ENCODE measurements at regions not wholly inside any gene's neighbourhood (a gene's known extent, or its start where the extent isn't known, plus 50 kb on each side); places are given as distances from the start of the nearest gene placed in this dataset.
A peak's percentile ranks its signal among the peaks of the same experiment; 100 is the strongest.

GRCh38 chr10:113345826-113346624 lies 206.8 kb upstream of the HABP2 start:
- WGBS, 2 donors: 75 to 76% methylated on average over 7 of the region's 7 CpGs
- TF ChIP-seq CTCF (IDR thresholded peaks at IDR 0.05): no peak
- no peak for TF ChIP-seq POLR2A (IDR thresholded peaks at IDR 0.05)
- intact Hi-C loops (cut with DNase I): no loop called here
- Histone ChIP-seq H3K27me3 (no peaks in the 10 kb centered on the region), H3K4me1 (peaks cover 5% of the 10 kb centered on the region in 2 donors), H3K4me3 (replicated peaks in 1 of 3) (no peak overlapping the region), H3K27ac (no peak overlapping the region), H3K9me3 (no peaks in the 10 kb centered on the region), H3K36me3 (no peaks in the 10 kb centered on the region)
- no peak for DNase-seq

GRCh38 chr10:113347508-113347907 lies 205.3 kb upstream of the HABP2 start:
- intact Hi-C loops (cut with DNase I): no loop called here
- no peak overlapping the region for H3K4me3 ChIP-seq (replicated peaks in 1 of 3)
- no peaks in the 10 kb centered on the region for H3K36me3 ChIP-seq
- peaks cover 5% of the 10 kb centered on the region in 2 donors for H3K4me1 ChIP-seq
- H3K27ac ChIP-seq: no peak overlapping the region
- peak; percentile 35 to 69 for DNase-seq
- WGBS, 2 donors: 47 to 50% methylated on average over 4 of the region's 4 CpGs
- no peaks in the 10 kb centered on the region for H3K27me3 ChIP-seq
- TF ChIP-seq POLR2A (IDR thresholded peaks at IDR 0.05): no peak
- TF ChIP-seq CTCF (IDR thresholded peaks at IDR 0.05): no peak
- H3K9me3 ChIP-seq: no peaks in the 10 kb centered on the region

GRCh38 chr10:113348694-113349093 lies 204.2 kb upstream of the HABP2 start:
- TF ChIP-seq POLR2A (IDR thresholded peaks at IDR 0.05) (no peak), CTCF (IDR thresholded peaks at IDR 0.05) (no peak)
- no peaks in the 10 kb centered on the region for H3K27me3 ChIP-seq
- no peak overlapping the region for H3K4me3 ChIP-seq (replicated peaks in 1 of 3)
- H3K9me3 ChIP-seq: no peaks in the 10 kb centered on the region
- no peaks in the 10 kb centered on the region for H3K36me3 ChIP-seq
- intact Hi-C loops (cut with DNase I): no loop called here
- peaks cover 5% of the 10 kb centered on the region in 2 donors for H3K4me1 ChIP-seq
- 93% methylated on average over 7 of the region's 7 CpGs for WGBS, 2 donors
- DNase-seq: no peak
- H3K27ac ChIP-seq: no peak overlapping the region

- 84 to 89% methylated on average over 11 of the region's 11 CpGs for WGBS, 2 donors
These were observed 202.4 kb upstream of the HABP2 start for GRCh38 chr10:113350311-113351040.

More at GRCh38 chr10:113350311-113351040, 202.4 kb upstream of the HABP2 start:
- intact Hi-C loops (cut with DNase I): no loop called here
- H3K27ac ChIP-seq: no peak overlapping the region
- H3K4me3 ChIP-seq (replicated peaks in 1 of 3): no peak overlapping the region
- no peaks in the 10 kb centered on the region for H3K27me3 ChIP-seq
- H3K9me3 ChIP-seq: no peaks in the 10 kb centered on the region
- H3K4me1 ChIP-seq: peaks cover 5% of the 10 kb centered on the region in 2 donors
- no peaks in the 10 kb centered on the region for H3K36me3 ChIP-seq
- TF ChIP-seq POLR2A (IDR thresholded peaks at IDR 0.05) (no peak), CTCF (IDR thresholded peaks at IDR 0.05) (no peak)
- DNase-seq: no peak
